Amniotic epithelial cell (primary cell): ENCODE measurements at regions not wholly inside any gene's neighbourhood (a gene's known extent, or its start where the extent isn't known, plus 50 kb on each side); places are given as distances from the start of the nearest gene placed in this dataset.
"Not testable (repeated sequence)": the region's sequence is repeated elsewhere in the genome, so short reads cannot be mapped to it uniquely, and the experiment has no call there.

Experiments used
- DNase-seq: peaks from one replicate; pipeline ENCODE4 v3.0.0-alpha.2; 2010; ENCODE audit warnings: low read depth

- no peak for DNase-seq
Measured at GRCh38 chr21:14613486-14614224, 67.5 kb upstream of the SAMSN1 start.

- not testable (repeated sequence) for DNase-seq
Measured at GRCh38 chr21:14610119-14610518, 64.0 kb upstream of the SAMSN1 start.

- DNase-seq: no peak
Measured at GRCh38 chr21:14609274-14609673, 63.2 kb upstream of the SAMSN1 start.

- no peak for DNase-seq
Measured at GRCh38 chr21:14607262-14607661, 61.1 kb upstream of the SAMSN1 start.

- peak; percentile 57 for DNase-seq
Measured at GRCh38 chr21:14603202-14603601, 57.1 kb upstream of the SAMSN1 start.

GRCh38 chr21:14602382-14602958, 56.4 kb upstream of the SAMSN1 start:
- no peak for DNase-seq

GRCh38 chr21:14600569-14601297, 54.6 kb upstream of the SAMSN1 start:
- no peak for DNase-seq

- no peak for DNase-seq
Measured at GRCh38 chr21:14598065-14598464, 52.0 kb upstream of the SAMSN1 start.
